HPDE6-E6E7 (cell line): ENCODE measurements at regions not wholly inside any gene's neighbourhood (a gene's known extent, or its start where the extent isn't known, plus 50 kb on each side); places are given as distances from the start of the nearest gene placed in this dataset.
"Not testable (repeated sequence)": the region's sequence is repeated elsewhere in the genome, so short reads cannot be mapped to it uniquely, and the experiment has no call there.

Experiments
- DNase-seq: peaks from one replicate; pipeline ENCODE4 v3.0.0; 2011; ENCODE audit warnings: missing footprints; ENCODE audit errors: extremely low spot score

GRCh38 chr1:65590279-65590678 is 169.8 kb downstream of the LEPR start:
- no peak for DNase-seq

GRCh38 chr1:65593516-65593915 is 173.0 kb downstream of the LEPR start:
- no peak for DNase-seq

GRCh38 chr1:65595724-65596123 is 175.3 kb downstream of the LEPR start:
- no peak for DNase-seq

- DNase-seq = no peak
Observed at GRCh38 chr1:65596768-65597167, 176.3 kb downstream of the LEPR start.

GRCh38 chr1:65605621-65606020 is 185.2 kb downstream of the LEPR start:
- no peak for DNase-seq

- DNase-seq = no peak
Observed at GRCh38 chr1:65606426-65606825, 186.0 kb downstream of the LEPR start.

- no peak for DNase-seq
Observed at GRCh38 chr1:65613884-65614283, 178.8 kb upstream of the PDE4B start.

- DNase-seq = no peak
Observed at GRCh38 chr1:65615859-65616258, 176.8 kb upstream of the PDE4B start.

GRCh38 chr1:65621721-65622120 is 171.0 kb upstream of the PDE4B start:
- not testable (repeated sequence) for DNase-seq

- DNase-seq = no peak
Observed at GRCh38 chr1:65623895-65624294, 168.8 kb upstream of the PDE4B start.

GRCh38 chr1:65625528-65625927 is 167.2 kb upstream of the PDE4B start:
- DNase-seq = no peak

- no peak for DNase-seq
Observed at GRCh38 chr1:65626003-65626402, 166.7 kb upstream of the PDE4B start.

- no peak for DNase-seq
Observed at GRCh38 chr1:65629788-65630187, 162.9 kb upstream of the PDE4B start.

GRCh38 chr1:65630855-65631254 is 161.8 kb upstream of the PDE4B start:
- no peak for DNase-seq

- DNase-seq = no peak
Observed at GRCh38 chr1:65632235-65632634, 160.5 kb upstream of the PDE4B start.

GRCh38 chr1:65640046-65640445 is 152.6 kb upstream of the PDE4B start:
- no peak for DNase-seq

- DNase-seq = not testable (repeated sequence)
Observed at GRCh38 chr1:65649185-65649584, 143.5 kb upstream of the PDE4B start.

GRCh38 chr1:65650682-65651081 is 142.0 kb upstream of the PDE4B start:
- DNase-seq = no peak

- not testable (repeated sequence) for DNase-seq
Observed at GRCh38 chr1:65654526-65654925, 138.2 kb upstream of the PDE4B start.

GRCh38 chr1:65657609-65658008 is 135.1 kb upstream of the PDE4B start:
- not testable (repeated sequence) for DNase-seq

- no peak for DNase-seq
Observed at GRCh38 chr1:65658122-65658521, 134.6 kb upstream of the PDE4B start.

GRCh38 chr1:65668368-65668767 is 124.3 kb upstream of the PDE4B start:
- no peak for DNase-seq

- no peak for DNase-seq
Observed at GRCh38 chr1:65670518-65670917, 122.2 kb upstream of the PDE4B start.

- no peak for DNase-seq
Observed at GRCh38 chr1:65674522-65674921, 118.2 kb upstream of the PDE4B start.

- DNase-seq = no peak
Observed at GRCh38 chr1:65679773-65680172, 112.9 kb upstream of the PDE4B start.
